Suprapubic skin (tissue), 4 donors: ENCODE measurements at regions not wholly inside any gene's neighbourhood (a gene's known extent, or its start where the extent isn't known, plus 50 kb on each side); places are given as distances from the start of the nearest gene placed in this dataset.

Source experiments
- DNase-seq, 2 donors: peaks; one replicate each; pipeline ENCODE4 v3.0.0-alpha.2; 2019; ENCODE audit warnings: low spot score in 2 of 2
- H3K27ac ChIP-seq: fragments of 200-600 bp; sonication (generic); one replicate; pipeline ENCODE4 v1.5.1; 2019
- H3K27me3 ChIP-seq: fragments of 200-600 bp; sonication (generic); one replicate; pipeline ENCODE4 v1.5.1; 2019
- H3K36me3 ChIP-seq: fragments of 200-600 bp; sonication (generic); one replicate; pipeline ENCODE4 v1.5.1; 2019
- H3K4me1 ChIP-seq: fragments of 200-600 bp; sonication (generic); one replicate; pipeline ENCODE4 v1.5.1; 2019
- H3K4me3 ChIP-seq: fragments of 200-600 bp; sonication (generic); one replicate; pipeline ENCODE4 v1.5.1; 2019; ENCODE audit warnings: mild to moderate bottlenecking
- H3K9me3 ChIP-seq: fragments of 200-600 bp; sonication (generic); one replicate; pipeline ENCODE4 v1.5.1; 2019
- CTCF ChIP-seq, 2 donors: fragments of 200-600 bp in 1 of 2; fragments of 450-650 bp in 1 of 2; sonication (generic) in 1 of 2; IDR thresholded peaks; one replicate each; pipeline ENCODE4 v1.5.1; 2016 to 2019; ENCODE audit warnings: antibody characterized with exemption in 2 of 2, mild to moderate bottlenecking in 1 of 2, moderate library complexity in 1 of 2
- EP300 ChIP-seq: sonication (generic); formaldehyde crosslinking; IDR thresholded peaks from one replicate; pipeline ENCODE4 v1.6.1; 2017; ENCODE audit warnings: antibody characterized with exemption
- POLR2A ChIP-seq, 2 donors: fragments of 450-650 bp; IDR thresholded peaks; one replicate each; pipeline ENCODE4 v1.6.1; 2017; ENCODE audit warnings: antibody characterized with exemption in 2 of 2, mild to moderate bottlenecking in 2 of 2, moderate library complexity in 2 of 2
- POLR2AphosphoS5 ChIP-seq, 3 donors: sonication (generic); formaldehyde crosslinking; IDR thresholded peaks; one replicate each; pipeline ENCODE4 v1.6.1; 2017; ENCODE audit warnings: antibody characterized with exemption in 3 of 3
- WGBS: methylation state at CpG from one replicate; pipeline ENCODE4 v1.1.5; 2018; 5-methylcytosine and 5-hydroxymethylcytosine counted together

DNA sequence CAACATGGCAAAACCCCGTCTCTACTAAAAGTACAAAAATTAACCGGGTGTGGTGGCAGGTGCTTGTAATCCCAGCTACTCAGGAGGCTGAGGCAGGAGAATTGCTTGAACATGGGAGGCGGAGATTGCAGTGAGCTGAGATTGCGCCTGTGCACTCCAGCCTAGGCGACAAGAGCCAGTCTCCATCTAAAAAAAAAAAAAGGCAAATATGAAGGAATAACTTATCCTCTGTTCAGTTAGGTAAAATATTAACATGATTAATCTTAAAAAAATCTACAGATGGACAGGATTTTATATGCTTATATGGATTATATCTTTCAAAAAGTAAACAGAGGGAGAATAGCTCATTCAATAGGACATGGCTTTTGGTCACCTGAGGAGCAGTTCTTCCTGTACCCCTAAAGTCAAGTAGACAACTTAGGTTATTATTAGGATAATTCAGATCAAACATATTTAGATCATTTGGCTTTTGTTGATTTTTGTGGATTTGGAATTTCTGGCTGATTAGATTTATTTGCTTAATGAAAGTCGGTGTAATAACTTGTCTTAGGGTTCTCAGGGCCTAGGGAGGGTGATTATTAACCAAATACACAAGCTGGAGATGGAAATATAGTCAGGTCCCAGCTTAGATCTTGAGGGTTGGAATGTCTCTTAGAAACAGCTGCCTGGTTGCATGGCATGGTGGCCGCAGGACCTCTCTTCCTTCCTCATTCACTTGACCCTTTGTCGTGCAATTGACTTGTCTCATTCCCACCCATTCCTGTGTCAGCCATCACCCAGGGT is 82.1 kb upstream of the ONECUT1 start:
- WGBS = 83% methylated on average over 8 of the region's 8 CpGs
- no peaks in the 10 kb centered on the region for H3K9me3 ChIP-seq
- H3K27ac ChIP-seq = no peak overlapping the region
- no peak overlapping the region for H3K4me3 ChIP-seq
- TF ChIP-seq CTCF (IDR thresholded peaks at IDR 0.05) (no peak), POLR2AphosphoS5 (IDR thresholded peaks at IDR 0.05) (no peak), EP300 (no peak)
- H3K4me1 ChIP-seq = no peaks in the 10 kb centered on the region
- H3K27me3 ChIP-seq = peaks cover 4% of the 10 kb centered on the region
- DNase-seq = no peak
- no peaks in the 10 kb centered on the region for H3K36me3 ChIP-seq

GRCh38 chr15:52870015-52870414 is 79.9 kb upstream of the ONECUT1 start:
- Histone ChIP-seq H3K27ac (no peak overlapping the region), H3K27me3 (no peaks in the 10 kb centered on the region), H3K4me3 (no peak overlapping the region), H3K36me3 (no peaks in the 10 kb centered on the region), H3K4me1 (no peaks in the 10 kb centered on the region), H3K9me3 (no peaks in the 10 kb centered on the region)
- TF ChIP-seq EP300 = no peak
- TF ChIP-seq POLR2A (IDR thresholded peaks at IDR 0.05) = no peak
- no peak for TF ChIP-seq CTCF (IDR thresholded peaks at IDR 0.05)
- no peak for TF ChIP-seq POLR2AphosphoS5 (IDR thresholded peaks at IDR 0.05)
- DNase-seq = no peak
- 64% methylated on average over 3 of the region's 3 CpGs for WGBS

DNA sequence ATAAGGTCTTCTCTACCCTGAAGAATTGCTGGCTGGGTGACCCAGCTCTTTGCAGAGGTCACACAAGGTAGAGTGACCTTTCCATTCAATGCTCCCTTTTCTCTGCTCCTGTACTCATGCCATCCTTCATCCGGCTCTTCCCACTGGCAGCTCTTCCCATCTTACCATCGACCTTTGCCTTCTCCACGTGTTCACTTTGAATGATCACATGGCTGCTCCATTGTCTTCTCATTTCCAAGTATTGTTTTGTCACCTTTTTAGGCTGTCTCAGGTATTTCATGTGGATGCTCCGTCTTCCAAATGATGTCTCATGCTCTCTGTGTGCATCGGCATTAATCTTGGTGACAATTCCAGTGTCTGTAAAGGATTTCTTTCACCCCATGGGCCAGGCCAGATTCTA is 76.6 kb upstream of the ONECUT1 start:
- Histone ChIP-seq H3K36me3 (no peaks in the 10 kb centered on the region), H3K27ac (no peak overlapping the region), H3K4me1 (no peaks in the 10 kb centered on the region), H3K9me3 (peaks cover 3% of the 10 kb centered on the region), H3K4me3 (no peak overlapping the region), H3K27me3 (no peaks in the 10 kb centered on the region)
- 84% methylated on average over 5 of the region's 5 CpGs for WGBS
- TF ChIP-seq CTCF (IDR thresholded peaks at IDR 0.05) (no peak), POLR2AphosphoS5 (IDR thresholded peaks at IDR 0.05) (no peak), EP300 (no peak), POLR2A (IDR thresholded peaks at IDR 0.05) (no peak)
- DNase-seq = no peak

DNA sequence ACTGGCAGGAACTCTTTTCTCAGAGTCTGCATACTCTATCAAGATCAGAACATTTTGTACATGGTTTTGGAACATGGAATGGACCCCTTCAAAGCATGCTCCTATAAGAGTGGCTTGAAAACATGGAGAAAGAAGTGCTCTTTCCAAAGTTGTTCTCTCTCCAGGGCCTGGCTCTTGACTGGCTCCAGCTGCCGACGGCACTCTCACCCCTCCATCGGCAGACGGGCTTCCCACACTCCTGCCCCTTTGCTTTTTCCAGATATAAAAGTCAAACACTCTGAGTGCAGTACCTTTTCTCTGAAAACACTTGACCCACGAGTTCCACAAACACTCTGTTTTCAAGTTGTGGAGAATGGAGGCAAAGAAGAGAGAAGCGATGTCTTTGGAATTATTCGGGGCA is 72.5 kb upstream of the ONECUT1 start:
- DNase-seq = no peak
- Histone ChIP-seq H3K4me1 (no peaks in the 10 kb centered on the region), H3K27me3 (peaks cover 12% of the 10 kb centered on the region), H3K9me3 (peaks cover 3% of the 10 kb centered on the region), H3K36me3 (no peaks in the 10 kb centered on the region), H3K27ac (no peak overlapping the region), H3K4me3 (no peak overlapping the region)
- 77% methylated on average over 7 of the region's 7 CpGs for WGBS
- TF ChIP-seq EP300 = no peak
- TF ChIP-seq POLR2AphosphoS5 (IDR thresholded peaks at IDR 0.05) = no peak
- no peak for TF ChIP-seq CTCF (IDR thresholded peaks at IDR 0.05)
- TF ChIP-seq POLR2A (IDR thresholded peaks at IDR 0.05) = no peak

DNA sequence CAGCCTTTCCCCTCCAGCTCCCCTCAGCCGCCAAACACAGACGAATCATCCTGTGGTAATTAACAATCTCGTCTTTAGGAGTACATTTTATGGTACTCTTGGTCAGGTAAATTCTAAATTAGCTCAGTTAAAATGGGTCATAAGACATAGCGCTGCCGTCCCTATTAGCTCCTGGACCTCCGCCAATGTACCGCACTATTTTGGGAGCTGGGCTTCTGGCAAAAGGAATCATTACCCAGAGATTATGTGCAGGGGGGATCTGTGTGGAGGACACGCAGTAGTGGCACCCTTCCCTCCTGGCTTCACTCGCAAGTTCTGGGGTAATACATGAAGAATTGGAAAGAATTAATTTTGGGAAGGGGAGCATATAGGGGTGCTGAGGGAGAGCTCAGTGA is 68.6 kb upstream of the ONECUT1 start:
- TF ChIP-seq POLR2AphosphoS5 (IDR thresholded peaks at IDR 0.05) (no peak), EP300 (no peak), POLR2A (IDR thresholded peaks at IDR 0.05) (no peak), CTCF (IDR thresholded peaks at IDR 0.05) (no peak)
- Histone ChIP-seq H3K4me1 (no peaks in the 10 kb centered on the region), H3K27ac (no peak overlapping the region), H3K36me3 (no peaks in the 10 kb centered on the region), H3K27me3 (peaks cover 23% of the 10 kb centered on the region), H3K9me3 (no peaks in the 10 kb centered on the region), H3K4me3 (no peak overlapping the region)
- WGBS = 52% methylated on average over 9 of the region's 9 CpGs
- DNase-seq = no peak
